ENCODE measurements at regions not wholly inside any gene's neighbourhood (a gene's known extent, or its start where the extent isn't known, plus 50 kb on each side); places are given as distances from the start of the nearest gene placed in this dataset.
A peak's percentile ranks its signal among the peaks of the same experiment; 100 is the strongest.

- DNase-seq, result no peak
These were observed 98.2 kb upstream of the SLC22A11 start for GRCh38 chr11:64457416-64458010.

GRCh38 chr11:64458997-64459396 is 96.7 kb upstream of the SLC22A11 start:
- no peak for DNase-seq

DNA sequence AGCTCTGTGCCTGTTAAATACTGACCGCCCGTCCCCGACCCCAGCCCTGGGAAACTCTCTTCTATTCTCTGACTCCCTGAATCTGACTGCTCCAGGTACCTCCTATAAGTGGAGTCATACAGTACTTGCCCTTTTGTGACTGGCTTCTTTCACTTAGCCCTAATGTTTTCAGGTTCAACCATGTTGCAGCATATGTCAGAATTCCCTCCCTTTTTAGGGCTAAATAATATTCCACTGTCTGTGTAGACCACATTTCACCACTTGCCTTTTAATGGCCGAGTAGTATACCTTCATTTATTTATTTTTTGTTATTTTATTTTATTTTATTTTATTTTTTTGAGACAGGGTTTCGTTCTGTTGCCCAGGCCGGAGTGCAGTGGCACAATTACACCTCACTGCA is 96.1 kb upstream of the SLC22A11 start:
- no peak for DNase-seq

GRCh38 chr11:64461081-64461480 is 94.7 kb upstream of the SLC22A11 start:
- no peak for DNase-seq

DNA sequence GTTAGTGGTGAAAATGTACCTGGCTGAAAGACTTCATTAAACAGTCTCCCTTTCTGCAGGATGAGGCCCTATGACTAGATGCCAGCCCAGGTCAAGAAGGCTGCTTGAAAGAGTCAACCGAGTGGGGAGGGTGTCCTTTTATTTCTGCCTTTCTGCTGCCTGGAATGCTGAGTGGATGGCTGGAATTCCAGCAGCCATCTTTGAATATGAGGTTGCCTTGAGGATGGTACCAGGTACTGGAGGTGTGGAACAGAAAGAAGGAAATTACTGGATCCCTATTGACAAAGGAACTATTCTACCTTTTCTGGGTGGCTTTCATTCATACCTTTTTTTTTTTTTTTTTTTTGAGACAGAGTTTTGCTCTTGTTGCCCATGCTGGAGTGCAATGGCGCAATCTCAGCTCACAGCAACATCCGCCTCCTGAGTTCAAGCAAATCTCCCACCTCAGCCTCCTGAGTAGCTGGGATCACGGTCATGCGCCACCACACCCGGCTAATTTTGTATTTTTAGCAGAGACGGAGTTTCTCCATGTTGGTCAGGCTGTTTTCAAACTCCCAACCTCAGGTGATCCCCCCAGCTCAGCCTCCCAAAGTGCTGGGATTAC is 89.5 kb upstream of the SLC22A11 start:
- DNase-seq, result no peak

GRCh38 chr11:64469288-64469687 is 86.5 kb upstream of the SLC22A11 start:
- DNase-seq, result no peak

- no peak for DNase-seq
These were observed 82.9 kb upstream of the SLC22A11 start for GRCh38 chr11:64472593-64473455.

- DNase-seq, result no peak
These were observed 81.1 kb upstream of the SLC22A11 start for GRCh38 chr11:64474680-64475079.

- no peak for DNase-seq
These were observed 80.6 kb upstream of the SLC22A11 start for GRCh38 chr11:64475145-64475544.

DNA sequence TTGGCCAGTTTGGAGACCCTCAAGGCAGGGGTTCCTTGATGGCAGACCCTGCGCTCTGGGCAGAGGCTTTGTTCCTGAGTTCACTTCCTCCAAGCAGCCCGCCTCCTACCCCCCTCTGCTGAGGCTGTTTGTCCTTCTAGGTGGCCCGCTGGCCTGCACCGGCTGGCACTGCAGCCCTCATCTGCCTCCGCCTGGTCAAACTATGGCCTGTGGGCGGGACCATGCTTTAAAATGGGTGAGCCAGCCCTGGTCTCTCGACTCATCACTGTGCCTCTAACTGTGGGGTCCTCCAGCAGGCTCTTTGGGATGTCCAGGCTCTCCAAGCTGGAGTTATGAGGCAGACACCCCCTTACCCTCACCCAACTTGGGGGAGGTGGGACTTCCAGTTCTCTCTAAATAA is 78.9 kb upstream of the SLC22A11 start:
- no peak for DNase-seq

GRCh38 chr11:64477675-64478074 is 78.1 kb upstream of the SLC22A11 start:
- no peak for DNase-seq

- DNase-seq, result no peak
These were observed 73.2 kb upstream of the SLC22A11 start for GRCh38 chr11:64482588-64482987.

GRCh38 chr11:64484191-64485022 is 71.3 kb upstream of the SLC22A11 start:
- no peak for DNase-seq

DNA sequence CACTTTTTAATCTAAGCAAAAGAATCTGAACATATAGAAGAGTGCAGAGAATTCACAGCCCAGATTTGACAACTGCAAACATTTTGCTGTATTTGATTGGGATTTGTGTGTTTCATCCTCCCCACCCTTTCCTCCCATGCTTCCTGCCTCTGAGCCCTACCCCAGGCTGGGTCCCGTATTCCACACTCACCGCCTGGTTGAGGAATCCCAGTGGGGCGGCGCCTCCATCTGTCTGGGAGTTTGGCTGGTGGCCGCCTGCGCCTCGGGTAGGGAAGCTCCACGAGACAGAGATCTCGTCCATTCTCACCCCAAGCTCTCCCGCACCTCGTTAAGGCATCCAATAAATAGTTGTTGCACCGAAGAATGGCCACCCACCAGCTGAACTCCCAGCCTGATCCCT is 70.7 kb upstream of the SLC22A11 start:
- DNase-seq, result no peak

DNA sequence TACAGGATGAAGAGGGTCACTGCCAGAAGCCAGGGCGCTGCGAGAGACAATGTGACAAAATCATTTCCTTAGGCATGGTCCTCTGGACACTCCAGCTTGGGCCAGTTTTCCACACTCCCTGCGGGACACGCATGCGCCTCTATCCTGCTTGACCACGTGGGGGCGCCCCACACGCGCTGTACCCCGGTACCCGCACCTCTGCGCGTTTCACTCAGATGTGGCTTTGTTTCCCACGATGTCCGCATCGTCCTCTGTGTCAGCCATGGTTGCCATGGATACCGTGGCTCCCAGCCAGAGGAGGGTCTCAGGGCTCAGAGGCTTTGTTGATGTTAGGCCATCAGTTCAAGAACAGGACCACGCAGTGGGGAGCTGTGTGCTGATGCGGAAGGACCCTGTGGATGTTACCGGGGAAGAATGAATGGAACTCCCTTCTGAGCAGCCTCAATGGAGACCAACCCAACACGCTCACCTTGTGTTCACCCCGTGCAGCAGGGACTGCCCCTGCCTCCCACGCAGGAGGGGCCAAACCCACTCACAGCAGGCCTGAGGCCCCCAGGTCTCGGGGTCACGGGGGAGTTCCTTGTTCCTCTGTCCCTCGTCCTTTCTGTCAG is 65.8 kb upstream of the SLC22A11 start:
- DNase-seq, result peak; percentile 12

GRCh38 chr11:64490562-64491216 is 65.1 kb upstream of the SLC22A11 start:
- DNase-seq, result no peak

DNA sequence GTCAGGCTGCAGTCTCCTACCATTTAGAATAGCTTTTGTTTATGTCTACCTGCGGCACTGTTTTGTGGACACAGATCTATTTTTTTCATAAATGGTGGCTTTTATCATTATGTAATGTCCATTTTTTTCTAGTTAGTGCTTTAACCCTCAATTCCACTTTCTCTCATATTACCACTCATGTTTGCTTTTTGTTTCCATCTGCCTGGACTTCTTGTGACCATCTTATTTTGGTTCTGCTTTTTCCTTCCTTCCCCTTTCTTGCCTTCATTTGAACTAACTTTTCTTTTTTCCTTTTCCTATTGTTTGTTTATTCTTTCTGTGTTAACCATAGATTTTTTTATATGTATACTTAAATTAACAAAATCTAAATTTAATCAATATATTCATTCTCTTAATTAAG is 63.2 kb upstream of the SLC22A11 start:
- no peak for DNase-seq

DNA sequence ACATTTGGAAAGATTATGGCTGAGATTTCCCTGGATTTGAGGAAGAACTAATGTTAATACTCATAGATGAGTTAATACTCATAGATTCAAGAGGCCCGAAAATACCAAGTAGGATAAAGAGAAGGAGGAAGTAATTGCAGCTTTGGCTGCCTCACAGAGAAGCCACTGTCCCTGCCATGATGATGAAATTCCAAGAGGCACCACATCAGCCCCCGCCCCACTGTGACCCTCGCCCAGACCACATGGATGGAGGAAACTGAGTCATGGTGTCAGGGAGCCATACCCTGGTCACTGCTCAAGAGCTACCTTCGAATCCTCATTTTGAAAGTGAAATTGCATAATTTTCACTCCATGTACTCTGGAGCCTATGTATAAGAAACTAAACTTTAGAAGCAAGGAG is 57.6 kb upstream of the SLC22A11 start:
- no peak for DNase-seq

DNA sequence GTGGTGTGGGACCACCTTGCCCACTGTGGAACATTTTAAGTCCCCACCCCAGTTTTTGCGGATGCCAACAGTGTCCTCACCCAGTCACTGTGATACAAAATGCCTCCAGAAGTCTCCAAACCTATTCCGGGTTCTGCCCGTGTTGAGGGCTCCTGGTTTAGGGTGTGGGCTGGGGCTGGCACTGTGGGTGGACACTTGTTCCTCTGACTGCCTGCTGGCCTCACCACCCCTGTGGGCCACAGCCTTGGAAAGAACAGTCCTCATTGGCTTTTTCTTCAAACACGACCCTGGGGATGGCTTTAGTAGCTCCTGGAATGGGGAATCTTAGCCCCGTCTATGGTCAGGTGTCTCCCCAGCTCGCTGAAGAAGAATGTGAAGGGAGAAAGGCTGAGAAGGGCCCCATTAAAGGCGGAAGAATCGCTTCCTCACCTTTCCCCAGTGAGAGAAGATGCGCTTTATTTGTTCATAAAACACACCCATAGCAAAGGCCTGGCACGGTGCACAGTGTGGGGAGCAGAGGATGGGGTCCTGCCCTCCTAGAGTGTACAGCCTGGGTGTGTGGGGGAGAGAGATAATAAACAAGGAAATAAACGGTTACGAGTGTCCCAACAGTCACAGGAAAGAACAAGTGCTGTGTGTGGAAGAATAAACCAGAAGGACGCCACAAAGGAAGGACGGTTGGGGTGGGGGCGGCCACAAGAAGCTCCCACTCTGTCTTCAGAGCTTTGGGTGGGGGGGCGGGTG is 56.3 kb upstream of the SLC22A11 start:
- DNase-seq, result no peak

- no peak for DNase-seq
These were observed 55.3 kb upstream of the SLC22A11 start for GRCh38 chr11:64500176-64501013.

Data from activated CD4-positive, alpha-beta T cell treated with anti-CD3 and anti-CD28 coated beads for 1 hour (primary cell).